DMS79 treated with DMSO at 0.1 percent for 48 hours (cell line): ENCODE measurements at regions not wholly inside any gene's neighbourhood (a gene's known extent, or its start where the extent isn't known, plus 50 kb on each side); places are given as distances from the start of the nearest gene placed in this dataset.
"Not testable (repeated sequence)": the region's sequence is repeated elsewhere in the genome, so short reads cannot be mapped to it uniquely, and the experiment has no call there.

ENCODE experiments used
- DNase-seq: peaks from one replicate; lab custom pipeline; 2025; lab: John Stamatoyannopoulos, UW

GRCh38 chr16:58821886-58822285 lies 87.8 kb upstream of the GOT2 start:
- no peak for DNase-seq

- no peak for DNase-seq
Observed at GRCh38 chr16:58820411-58820810, 86.3 kb upstream of the GOT2 start.

GRCh38 chr16:58815181-58815888 lies 81.2 kb upstream of the GOT2 start:
- DNase-seq, result no peak

DNA sequence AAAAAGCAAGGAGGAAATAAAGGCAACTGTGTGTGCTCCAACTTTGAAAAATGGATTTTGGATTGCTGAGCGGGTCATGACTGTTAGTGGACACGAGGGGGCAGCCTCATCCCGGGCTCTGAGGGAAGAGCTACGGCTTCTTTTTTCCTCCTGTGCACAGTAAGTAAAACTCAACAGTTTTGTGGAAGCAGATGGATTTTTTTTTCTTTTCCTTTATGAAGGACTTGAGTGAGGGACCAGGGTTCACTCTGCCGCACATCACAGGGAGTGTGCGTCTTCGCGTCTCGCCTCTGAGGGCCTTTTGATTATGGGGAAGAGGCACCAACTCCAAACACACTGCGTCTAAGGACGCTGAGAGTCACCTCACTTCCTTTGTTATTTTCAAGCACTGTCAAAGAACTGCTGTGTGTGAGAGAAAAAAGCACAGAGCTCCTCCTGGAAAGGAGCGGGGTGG lies 80.3 kb upstream of the GOT2 start:
- peak; percentile 35 for DNase-seq

- no peak for DNase-seq
Observed at GRCh38 chr16:58809213-58809612, 75.1 kb upstream of the GOT2 start.

GRCh38 chr16:58807276-58807675 lies 73.2 kb upstream of the GOT2 start:
- no peak for DNase-seq

GRCh38 chr16:58801838-58802237 lies 67.7 kb upstream of the GOT2 start:
- no peak for DNase-seq

- DNase-seq, result no peak
Observed at GRCh38 chr16:58797137-58797801, 63.2 kb upstream of the GOT2 start.

DNA sequence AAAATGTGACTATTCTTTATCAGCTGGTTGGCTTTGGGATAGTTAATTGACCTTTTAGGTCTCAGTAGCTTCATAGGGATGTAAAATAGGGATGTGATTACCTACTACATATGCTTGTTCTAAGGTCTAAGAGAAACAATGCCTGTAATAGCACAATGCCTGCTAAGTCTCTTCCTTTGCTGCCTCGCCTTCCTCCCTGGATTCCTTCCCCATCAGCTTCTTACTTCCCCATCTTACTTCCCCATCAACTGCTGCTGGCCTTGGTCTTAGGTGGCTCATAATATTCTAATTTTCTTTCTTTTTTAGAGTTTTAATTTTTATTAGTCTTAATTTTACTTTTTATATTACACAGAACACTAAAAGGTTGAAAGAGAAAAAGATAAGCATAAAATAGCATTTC lies 59.2 kb upstream of the GOT2 start:
- DNase-seq, result no peak

- DNase-seq, result no peak
Observed at GRCh38 chr16:58792188-58792587, 58.1 kb upstream of the GOT2 start.

- not testable (repeated sequence) for DNase-seq
Observed at GRCh38 chr16:58790816-58791557, 56.9 kb upstream of the GOT2 start.

- no peak for DNase-seq
Observed at GRCh38 chr16:58789351-58789750, 55.2 kb upstream of the GOT2 start.
